ENCODE measurements at regions not wholly inside any gene's neighbourhood (a gene's known extent, or its start where the extent isn't known, plus 50 kb on each side); places are given as distances from the start of the nearest gene placed in this dataset.

DNA sequence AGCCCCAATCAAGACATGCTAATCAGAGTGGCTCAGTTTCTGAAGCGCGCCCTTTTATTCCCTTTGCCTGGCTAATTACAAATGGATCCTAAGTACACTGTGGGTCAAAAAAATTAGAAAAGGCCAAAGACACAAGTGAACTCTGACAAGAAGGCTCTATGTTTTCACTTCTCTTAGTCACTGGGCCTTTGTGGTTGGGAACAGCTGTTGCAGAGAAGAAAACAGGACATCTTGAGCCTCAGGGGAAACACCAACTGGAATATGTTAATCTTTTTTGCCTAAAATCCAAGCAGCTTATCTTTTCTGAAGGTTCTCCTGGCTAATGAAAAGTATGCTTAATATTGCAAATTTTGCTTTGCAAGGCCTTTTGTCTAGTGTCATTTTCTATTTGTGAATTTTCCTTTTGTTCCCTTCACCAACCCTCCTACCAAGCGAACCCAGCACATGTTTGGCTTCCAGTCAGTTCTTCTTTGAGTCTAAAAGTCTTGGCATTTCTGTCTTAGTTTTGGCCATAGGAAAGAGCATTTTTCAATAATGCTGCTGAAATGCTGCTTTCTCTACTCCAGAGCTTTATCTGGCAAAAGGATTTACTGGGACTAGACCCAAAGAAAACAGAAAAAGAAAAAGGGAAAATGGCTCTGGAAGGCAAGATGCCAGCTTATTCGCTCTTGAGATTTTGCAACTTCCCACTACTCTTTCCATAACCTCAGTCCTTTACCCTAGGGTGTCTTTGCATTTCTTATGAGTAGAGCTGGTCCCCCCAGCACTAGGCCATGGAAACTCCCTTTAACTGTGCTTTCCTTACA lies 440.2 kb upstream of the ST6GAL2 start:
- DNase-seq, result peak; percentile 71
- TF ChIP-seq, protein P1, sequence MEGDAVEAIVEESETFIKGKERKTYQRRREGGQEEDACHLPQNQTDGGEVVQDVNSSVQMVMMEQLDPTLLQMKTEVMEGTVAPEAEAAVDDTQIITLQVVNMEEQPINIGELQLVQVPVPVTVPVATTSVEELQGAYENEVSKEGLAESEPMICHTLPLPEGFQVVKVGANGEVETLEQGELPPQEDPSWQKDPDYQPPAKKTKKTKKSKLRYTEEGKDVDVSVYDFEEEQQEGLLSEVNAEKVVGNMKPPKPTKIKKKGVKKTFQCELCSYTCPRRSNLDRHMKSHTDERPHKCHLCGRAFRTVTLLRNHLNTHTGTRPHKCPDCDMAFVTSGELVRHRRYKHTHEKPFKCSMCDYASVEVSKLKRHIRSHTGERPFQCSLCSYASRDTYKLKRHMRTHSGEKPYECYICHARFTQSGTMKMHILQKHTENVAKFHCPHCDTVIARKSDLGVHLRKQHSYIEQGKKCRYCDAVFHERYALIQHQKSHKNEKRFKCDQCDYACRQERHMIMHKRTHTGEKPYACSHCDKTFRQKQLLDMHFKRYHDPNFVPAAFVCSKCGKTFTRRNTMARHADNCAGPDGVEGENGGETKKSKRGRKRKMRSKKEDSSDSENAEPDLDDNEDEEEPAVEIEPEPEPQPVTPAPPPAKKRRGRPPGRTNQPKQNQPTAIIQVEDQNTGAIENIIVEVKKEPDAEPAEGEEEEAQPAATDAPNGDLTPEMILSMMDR (IDR thresholded peaks at IDR 0.05; ENCODE audit: low read depth, low read length, missing control alignments), result no peak
- peak overlapping the region; percentile 71 for H3K27ac ChIP-seq
- no peaks in the 10 kb centered on the region for H3K27me3 ChIP-seq (replicated peaks)
- H3K36me3 ChIP-seq (replicated peaks), result no peaks in the 10 kb centered on the region
- in situ Hi-C loops (cut with HindIII; ENCODE audit: low pct_ligation_motif_present, low sequenced_read_pairs), result no loop called here
- no peak overlapping the region for H3K4me3 ChIP-seq (ENCODE audit: low read depth, low read length)

DNA sequence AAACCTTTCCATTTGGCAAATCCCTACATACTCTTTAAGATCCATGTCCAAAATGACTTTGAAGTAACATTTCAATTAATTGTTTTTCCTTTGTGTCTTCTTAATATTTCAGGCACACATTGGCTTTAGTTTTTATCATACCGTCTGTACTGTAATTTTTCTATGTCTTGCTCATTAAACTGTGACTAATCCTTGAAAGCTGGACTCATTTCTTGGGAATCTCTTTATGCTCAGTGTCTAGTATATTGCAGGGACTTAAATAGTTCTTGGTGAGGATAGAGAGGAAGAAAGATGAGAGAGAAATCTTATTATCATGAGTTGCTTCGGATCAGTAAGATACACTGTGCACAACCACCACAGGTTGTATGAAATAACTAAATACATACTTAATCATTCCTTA lies 448.3 kb upstream of the ST6GAL2 start:
- TF ChIP-seq, protein P1 (IDR thresholded peaks at IDR 0.05; ENCODE audit: low read depth, low read length, missing control alignments), result no peak

DNA sequence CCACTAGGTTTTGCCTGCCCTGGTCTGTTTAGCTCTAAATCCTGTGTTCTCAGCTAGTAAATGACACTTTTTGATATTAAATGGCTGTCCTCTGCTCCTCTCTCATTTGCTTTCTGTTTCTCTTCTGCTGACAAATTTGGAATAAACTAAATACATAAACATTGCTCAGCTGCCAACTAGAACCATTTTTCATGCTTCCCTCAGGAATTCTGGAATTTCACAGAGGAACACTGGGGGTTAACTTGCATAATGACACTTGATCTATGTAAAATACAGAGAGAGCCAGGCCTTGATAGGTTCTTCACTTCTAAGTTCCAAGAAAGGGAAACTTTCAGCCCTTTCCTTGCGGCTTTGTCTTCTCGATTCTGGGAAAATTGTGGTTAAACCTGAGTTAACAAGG lies 450.6 kb upstream of the ST6GAL2 start:
- H3K27me3 ChIP-seq (replicated peaks), result no peaks in the 10 kb centered on the region
- TF ChIP-seq, protein P1 (IDR thresholded peaks at IDR 0.05; ENCODE audit: low read depth, low read length, missing control alignments), result no peak
- H3K4me3 ChIP-seq (ENCODE audit: low read depth, low read length), result no peak overlapping the region
- in situ Hi-C loops (cut with HindIII; ENCODE audit: low pct_ligation_motif_present, low sequenced_read_pairs), result no loop called here
- no peaks in the 10 kb centered on the region for H3K36me3 ChIP-seq (replicated peaks)
- DNase-seq, result no peak
- no peak overlapping the region for H3K27ac ChIP-seq

More for the DNA sequence above, 448.3 kb upstream of the ST6GAL2 start:
- in situ Hi-C loops (cut with HindIII; ENCODE audit: low pct_ligation_motif_present, low sequenced_read_pairs), result no loop called here
- DNase-seq, result no peak
- Histone ChIP-seq H3K27me3 (replicated peaks) (no peaks in the 10 kb centered on the region), H3K27ac (no peak overlapping the region), H3K36me3 (replicated peaks) (no peaks in the 10 kb centered on the region), H3K4me3 (ENCODE audit: low read depth, low read length) (no peak overlapping the region)

DNA sequence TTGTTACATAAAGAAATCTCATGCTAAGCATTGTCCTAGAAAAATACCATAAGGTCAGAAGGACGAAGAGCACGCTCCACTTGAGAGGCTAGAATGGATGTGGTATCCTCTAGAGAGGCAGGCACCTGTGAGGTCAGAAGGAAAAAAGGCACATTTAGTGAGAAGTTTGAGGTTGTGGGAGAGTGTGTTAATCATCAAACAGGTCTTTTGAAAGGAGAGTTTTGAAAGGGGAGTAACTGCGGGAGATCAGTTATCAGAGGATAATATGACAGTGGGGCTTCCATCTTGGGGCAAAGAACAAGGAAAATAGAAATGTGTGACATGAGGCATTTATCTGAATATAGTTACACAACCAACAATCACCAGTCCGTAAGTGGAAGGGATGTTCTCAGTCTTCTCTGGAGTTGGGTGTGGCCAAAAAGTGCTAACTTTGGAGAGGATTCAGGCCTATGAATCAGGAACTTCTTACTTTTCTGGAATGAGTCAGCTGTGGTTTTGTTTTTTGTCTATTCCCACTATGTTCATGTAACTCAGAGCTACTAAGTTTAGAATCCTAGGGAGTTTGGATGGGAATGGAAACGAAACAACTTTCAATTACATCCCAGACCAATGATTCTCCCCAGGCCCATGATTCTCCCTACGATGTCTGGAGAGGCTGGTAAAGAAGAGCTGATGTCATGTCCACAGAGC lies 451.4 kb upstream of the ST6GAL2 start:
- Histone ChIP-seq H3K4me3 (ENCODE audit: low read depth, low read length) (no peak overlapping the region), H3K27me3 (replicated peaks) (no peaks in the 10 kb centered on the region), H3K27ac (peak overlapping the region; percentile 78), H3K36me3 (replicated peaks) (no peaks in the 10 kb centered on the region)
- peak; percentile 80 for DNase-seq
- TF ChIP-seq, protein P1 (IDR thresholded peaks at IDR 0.05; ENCODE audit: low read depth, low read length, missing control alignments), result no peak
- in situ Hi-C loops (cut with HindIII; ENCODE audit: low pct_ligation_motif_present, low sequenced_read_pairs), result no loop called here

DNA sequence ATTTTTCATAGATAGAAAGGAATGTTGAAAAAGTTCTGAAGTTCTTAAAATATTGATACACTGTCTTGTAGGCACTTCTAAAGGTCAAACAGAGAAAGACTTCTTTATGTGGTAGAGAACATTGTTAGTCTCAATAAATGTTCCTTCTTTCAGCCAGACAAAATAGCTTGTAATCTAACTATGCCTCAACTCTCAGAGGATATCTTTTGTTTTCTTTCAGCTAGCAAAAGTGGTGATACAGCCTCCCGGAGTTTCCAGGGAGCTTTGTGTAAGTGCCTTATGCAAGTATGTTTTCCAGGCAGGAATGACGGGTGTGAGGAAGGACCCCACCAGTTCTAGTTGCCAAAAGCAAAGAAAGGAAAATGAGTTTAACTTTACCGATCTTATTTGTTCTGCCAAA lies 452.1 kb upstream of the ST6GAL2 start:
- TF ChIP-seq, protein P1 (IDR thresholded peaks at IDR 0.05; ENCODE audit: low read depth, low read length, missing control alignments), result no peak
- in situ Hi-C loops (cut with HindIII; ENCODE audit: low pct_ligation_motif_present, low sequenced_read_pairs), result no loop called here
- Histone ChIP-seq H3K27me3 (replicated peaks) (no peaks in the 10 kb centered on the region), H3K27ac (peak overlapping the region; percentile 78), H3K4me3 (ENCODE audit: low read depth, low read length) (no peak overlapping the region), H3K36me3 (replicated peaks) (no peaks in the 10 kb centered on the region)
- DNase-seq, result peak; percentile 63

Measured in brain microvascular endothelial cell (primary cell).